Limb (tissue), 2 donors: ENCODE measurements at regions not wholly inside any gene's neighbourhood (a gene's known extent, or its start where the extent isn't known, plus 50 kb on each side); places are given as distances from the start of the nearest gene placed in this dataset.

Source experiments
- DNase-seq, 2 donors: peaks; one replicate each; pipeline ENCODE4 v3.0.0-alpha.2; 2016; ENCODE audit errors: extremely low spot score in 2 of 2

DNA sequence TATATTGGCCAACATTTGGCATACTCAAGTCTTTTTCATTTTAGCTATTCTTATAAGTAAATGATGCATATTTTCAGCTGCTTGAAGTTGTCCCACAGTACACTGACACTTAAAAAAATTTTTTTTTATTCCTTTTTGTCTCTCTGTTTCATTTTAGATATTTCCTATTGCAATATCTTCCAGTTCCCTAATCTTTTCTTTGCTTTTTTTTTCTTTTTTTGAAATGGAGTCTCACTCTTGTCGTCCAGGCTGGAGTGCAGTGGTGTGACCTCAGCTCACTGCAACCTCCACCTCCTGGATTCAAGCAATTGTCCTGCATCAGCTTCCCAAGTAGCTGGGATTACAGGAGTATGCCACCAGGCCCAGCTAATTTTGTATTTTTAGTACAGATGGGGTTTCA lies 217.4 kb upstream of the KRR1 start:
- DNase-seq: no peak

DNA sequence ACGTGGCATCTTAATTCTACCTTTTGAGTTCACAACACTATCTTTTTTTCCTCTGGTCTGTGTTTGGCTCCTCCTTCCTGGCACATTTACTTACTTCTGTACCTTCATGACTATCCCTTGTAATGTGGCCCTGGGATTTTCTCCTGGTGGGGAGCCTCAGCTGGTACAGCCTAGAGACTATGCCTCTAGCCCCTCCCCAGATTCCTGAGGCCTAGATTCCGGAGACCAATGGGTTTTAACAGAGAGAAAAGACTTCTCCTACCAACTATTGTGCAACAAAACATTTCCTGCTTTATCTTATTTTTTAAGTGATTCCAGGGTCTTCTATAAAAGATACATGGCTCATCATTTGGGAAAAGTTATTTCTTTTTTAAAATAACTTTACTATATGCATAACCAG lies 216.2 kb upstream of the KRR1 start:
- DNase-seq: no peak

DNA sequence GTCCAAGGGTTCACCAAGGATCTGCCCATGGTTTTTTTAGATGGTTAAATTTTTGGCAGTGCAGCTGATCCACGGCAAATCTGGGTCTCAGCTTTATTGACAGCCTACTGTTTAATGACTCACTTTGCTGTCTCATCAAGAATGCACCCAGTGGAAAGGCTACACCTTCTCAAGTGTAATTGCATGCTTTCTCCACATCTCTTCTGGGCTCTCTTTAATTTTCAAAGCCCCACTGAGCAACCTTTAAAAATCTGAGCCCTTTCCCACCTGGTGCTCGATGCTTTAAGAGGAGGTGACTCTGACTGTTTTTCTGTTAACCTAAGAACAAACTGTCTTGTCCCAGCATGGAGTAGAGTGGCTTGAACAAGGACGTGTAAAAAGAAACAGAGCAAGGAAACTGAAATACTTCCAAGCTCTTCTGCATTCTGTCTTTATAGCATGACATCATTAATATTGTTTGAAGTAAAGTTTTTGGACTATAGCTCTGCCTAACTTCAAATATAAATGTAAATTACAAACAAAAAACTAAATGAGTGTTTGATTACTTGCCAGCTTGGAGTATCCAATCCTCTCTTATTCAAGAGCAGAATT lies 214.2 kb upstream of the KRR1 start:
- DNase-seq: peak in 1 of 2 donors; percentile 43

DNA sequence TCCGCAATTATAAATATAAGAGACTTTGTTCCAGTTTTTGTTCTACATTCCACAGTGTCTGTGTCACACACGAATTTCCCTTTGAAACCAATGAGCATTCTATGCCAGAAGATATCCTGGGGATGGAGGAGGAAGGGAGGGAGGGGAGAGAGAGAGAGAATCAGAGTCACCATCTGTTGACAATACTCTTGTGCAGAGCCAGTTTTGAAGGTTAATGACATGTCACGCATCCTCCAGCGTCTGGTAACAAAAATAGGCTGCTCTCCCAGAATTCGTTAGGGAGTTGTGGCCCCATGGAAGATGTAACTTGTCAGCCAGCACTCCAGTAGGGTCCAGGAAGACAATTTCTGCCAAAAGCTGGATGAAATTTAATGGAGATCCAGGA lies 213.5 kb upstream of the KRR1 start:
- peak; percentile 58 to 88 for DNase-seq

DNA sequence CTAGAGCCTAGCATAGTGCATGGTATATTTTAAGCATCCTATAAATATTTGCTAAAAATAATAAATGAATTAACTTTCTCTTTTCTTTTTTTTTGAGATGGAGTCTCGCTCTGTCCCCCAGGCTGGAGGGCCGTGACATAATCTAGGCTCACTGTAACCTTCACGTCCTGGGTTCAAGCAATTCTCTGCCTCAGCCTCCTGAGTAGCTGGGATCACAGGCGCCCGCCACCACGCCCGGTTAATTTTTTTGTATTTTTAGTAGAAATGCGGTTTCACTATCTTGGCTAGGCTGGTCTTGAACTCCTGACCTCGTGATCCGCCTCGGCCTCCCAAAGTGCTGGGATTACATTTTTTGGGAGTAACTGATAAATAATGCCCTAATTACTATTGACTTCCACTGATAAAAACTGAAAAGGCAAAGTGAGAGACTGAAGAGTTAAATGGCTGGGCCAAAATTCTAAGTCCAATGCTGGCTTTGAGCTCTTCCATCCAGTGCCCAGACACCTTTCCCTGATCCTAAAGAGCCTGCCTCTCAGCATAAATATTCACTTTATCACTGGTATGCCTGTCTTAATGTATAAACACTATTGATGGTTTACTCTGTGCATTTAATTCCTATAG lies 213.0 kb upstream of the KRR1 start:
- no peak for DNase-seq

DNA sequence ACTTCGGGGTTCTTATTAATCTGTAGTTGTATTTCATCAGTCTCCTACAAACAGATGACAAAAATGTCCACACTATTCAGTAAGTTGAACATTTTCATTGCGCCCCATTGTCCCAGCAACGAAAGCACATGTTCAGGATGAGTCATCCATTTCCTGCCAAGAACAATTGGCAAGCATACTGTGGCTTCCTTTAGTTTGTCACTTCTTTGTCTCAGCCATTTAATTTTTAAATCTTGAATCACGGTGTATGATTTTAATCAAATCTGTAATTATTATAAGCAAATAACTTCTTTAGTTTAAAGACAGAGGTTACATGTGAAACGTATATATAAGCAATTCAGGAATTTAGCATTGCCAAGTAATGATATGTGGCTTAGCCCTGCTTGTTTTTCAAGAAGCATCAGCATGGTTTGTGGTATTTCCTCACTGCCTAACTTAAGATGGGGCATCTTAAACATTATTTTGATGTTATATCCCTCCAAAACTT lies 211.3 kb upstream of the KRR1 start:
- DNase-seq: peak in 1 of 2 donors; percentile 77

DNA sequence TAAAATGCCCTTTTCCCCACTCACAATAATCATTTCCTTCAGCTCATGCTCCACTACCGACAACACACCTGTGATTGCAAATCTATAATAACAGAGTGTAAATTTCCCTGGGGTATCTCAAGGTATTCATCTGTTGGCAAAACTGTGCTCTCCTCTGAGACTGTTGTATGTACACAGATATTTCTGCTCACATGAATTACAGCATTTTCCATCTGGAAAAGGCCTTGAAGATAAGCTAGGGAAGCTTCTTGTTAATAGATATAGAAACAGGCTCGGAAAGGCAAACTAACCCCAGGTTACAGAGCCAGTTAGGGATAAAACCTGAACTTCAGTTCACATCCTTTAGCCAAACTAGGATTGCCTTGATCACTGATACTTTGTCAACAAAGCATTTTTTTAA lies 210.4 kb upstream of the KRR1 start:
- DNase-seq: no peak

DNA sequence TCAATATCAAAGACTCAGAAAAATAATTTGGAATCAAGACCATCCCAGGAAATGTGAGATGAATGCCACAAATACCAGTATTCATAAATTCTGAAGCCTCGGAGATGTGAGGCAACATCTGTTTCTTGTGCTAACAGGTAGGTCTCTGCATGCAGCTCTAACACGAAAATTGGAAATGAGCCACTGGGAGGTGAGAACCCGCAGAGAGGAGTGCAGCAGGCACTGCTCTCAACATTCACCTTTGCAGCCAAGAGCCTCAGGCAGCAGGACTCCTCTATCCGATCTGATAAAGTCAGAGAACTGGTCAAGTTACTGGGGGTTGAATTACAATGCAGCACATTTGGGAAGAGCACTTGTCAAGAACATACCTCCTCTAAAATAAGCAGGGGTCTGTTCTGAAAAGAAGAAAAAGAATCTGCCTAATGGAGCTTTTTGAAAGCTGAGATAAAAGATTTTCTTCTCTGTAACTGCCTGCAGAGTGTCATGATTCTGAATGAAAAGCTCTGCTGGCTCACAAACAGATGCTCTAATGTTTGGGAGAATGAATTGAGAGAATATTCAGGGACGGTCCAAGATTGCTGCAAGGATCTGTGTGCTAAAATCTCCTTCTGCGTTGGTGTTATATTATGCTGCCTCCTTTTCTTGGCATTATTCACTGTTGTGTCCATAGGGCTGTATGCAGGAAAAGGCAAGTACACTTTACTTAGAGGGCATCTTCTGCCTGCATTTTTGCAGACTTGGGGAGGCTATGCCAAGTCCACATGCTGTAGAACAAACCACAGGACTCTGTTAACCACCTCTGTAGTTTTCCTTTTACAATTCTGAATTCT lies 209.6 kb upstream of the KRR1 start:
- DNase-seq: peak in 1 of 2 donors; percentile 24

DNA sequence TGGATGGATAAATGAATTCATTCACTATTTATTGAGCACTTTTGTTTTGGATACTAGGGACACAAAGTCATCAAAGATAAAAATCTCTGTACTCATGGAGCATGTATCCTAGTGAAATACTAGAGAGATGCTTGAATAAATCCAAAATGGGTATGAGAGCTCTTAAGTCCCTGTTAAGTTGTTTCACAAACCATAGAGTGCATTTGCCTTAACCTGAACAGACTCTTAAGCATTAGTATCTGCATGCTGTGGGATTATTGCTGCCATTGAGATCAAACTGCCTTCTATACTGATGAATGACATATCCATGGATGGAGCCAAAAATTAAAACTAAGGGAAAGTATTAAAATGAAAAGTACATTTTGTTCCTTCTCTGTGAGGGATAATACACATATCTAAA lies 206.5 kb upstream of the KRR1 start:
- no peak for DNase-seq

DNA sequence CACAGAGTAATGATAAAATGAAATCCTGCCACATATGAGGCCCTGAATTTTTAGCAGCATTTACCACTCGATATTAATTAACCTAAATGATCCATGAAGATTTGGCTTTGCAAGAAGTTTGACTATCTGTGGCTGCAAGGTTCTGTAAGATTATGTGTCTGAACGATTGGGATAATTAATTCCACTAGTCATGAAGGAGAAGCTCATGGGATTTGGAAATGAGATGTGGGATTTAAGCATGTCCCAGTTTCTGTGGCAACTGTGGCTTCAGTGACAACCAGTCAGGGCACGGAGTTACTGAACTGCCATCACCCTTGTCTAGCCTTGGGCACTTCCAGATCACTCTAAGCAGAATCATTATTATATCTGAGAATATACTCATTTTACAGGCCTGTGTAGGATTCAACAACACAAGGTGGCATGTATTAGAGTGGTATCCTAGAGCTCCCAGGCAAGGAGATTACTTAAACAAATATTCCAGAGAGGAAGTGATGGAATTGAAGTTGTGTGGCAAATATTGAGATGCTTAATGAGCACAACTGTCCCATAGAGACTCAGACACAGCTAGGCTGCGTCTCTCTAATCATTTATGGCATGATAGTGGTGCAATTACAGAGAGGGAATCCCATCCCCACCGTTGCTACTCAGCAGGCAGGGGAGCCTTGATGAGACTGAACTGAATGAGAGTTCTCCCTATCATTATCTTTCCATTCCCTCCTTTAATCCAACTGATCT lies 205.0 kb upstream of the KRR1 start:
- no peak for DNase-seq

DNA sequence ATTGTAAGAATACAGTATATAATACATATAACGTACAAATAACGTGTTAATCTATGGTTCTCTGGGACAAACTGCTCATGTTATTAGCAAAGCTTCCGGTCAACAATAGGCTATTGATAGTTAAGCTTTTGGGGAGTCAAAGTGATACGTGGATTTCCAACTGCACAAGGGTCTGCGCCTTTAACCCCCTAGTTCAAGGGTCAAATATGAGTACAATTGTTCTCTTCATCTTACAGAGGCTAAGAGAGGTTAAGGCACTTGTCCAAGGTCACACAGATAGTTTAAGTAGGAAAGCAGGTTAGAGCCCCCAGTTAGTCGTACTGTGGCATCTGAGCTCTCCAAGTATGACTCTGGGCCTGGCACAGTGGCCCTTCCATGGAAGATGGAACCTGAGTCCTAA lies 204.3 kb upstream of the KRR1 start:
- no peak for DNase-seq

DNA sequence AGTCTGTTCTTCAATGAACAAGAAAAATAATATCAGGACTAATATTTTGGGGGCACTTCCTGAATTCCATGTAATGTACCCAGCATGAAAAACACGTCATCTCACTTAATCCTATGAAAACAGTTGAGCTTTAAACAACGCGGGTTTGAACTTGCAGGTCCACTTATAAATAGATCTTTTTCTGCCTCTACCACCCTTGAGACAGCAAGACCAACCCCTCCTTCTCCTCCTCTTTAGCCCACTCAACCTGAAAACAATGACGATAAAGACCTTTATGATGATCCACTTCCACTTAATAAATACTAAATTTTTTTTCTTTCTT lies 203.9 kb upstream of the KRR1 start:
- no peak for DNase-seq

DNA sequence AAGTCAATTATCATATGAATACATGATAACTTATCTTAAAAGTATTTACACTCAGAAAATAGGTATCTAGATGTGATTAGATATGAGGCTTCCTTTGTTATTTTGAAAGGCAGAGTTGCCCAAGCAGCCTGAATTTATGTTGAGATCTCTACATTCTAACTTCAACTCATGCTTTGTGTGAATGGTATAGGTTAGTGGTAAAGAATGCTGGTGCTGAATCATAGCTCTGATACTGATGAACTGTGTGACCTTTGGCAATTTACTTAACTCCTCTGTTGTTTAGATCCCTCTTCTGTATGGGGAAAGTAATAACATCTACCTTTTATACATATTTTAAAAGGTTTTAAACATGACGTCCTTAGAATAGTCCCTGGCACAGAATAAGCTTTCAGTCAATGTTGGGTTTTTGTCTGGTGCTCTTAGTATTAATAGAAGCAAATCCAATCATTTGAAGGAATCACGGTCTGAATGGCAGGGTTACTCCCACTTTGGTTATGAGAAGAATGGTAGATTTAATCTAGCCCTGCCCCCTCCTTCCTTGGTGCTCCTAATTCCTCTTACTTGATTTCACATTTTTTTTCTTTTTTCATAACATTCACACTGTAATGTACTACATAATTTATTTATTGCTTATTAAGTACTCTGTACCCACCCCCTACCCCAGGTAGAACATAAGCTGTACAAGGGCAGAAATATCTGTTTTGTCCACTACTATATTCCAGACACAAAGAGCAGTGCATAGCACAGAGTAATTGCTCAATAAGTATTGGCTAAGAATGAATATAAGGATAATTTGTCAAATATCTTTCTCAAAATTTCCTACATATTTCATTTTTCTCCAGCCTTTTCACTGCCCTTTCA lies 203.3 kb upstream of the KRR1 start:
- DNase-seq: no peak

DNA sequence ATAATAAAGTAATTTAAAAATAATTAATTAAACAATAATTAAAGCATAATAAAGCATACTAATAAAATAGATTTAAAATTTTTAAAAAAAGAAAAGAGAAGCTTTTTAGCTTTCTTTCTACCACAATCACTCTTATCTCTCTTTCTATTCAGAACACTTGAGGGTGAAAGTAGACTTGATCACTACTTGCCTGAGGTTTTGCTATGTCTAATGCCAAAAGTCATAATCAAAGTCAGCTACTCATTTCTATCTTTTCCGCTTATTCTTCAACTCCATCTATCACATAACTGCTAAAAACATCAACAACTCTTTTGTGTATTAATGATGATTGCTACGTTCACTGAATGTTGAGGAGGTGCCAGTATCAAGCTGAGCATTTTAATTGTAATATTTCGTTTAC lies 202.0 kb upstream of the KRR1 start:
- DNase-seq: no peak

DNA sequence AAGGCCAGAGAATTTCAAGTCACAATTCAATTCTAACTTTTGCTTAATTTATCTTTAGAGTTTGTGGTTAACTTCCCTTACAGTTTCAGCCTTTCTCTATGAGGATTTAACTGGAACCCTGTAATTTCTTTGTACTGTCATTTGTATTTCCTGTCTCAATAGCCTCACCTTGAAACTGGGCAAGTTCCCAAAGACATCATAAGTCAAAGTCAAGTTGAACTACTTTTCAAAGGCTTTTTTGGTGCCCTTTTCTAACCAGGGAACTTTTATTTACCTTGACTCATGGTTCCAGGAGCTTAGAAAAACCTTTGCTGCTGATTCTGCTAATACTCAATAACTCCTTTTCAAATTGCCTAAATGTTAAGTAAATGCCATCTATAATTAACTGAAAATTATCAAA lies 200.8 kb upstream of the KRR1 start:
- DNase-seq: no peak

DNA sequence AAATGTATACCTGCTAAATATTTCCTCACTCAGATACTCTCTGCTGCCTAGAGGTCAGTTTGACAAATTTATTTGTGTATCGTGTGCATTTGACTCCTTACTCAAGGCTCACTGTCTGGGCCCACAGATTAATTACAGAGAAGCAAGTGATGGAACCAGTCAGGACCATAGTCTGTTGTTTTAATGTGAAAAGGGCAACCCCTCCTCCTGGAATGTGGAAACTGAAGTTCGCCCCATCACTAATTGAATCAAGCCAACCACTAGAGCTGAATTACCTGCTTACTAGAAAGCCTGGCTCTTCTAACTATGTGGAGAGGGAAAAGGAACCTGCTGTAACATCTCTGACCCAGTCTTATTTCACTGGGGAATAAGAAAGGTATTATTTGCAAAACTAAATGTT lies 199.9 kb upstream of the KRR1 start:
- DNase-seq: no peak

DNA sequence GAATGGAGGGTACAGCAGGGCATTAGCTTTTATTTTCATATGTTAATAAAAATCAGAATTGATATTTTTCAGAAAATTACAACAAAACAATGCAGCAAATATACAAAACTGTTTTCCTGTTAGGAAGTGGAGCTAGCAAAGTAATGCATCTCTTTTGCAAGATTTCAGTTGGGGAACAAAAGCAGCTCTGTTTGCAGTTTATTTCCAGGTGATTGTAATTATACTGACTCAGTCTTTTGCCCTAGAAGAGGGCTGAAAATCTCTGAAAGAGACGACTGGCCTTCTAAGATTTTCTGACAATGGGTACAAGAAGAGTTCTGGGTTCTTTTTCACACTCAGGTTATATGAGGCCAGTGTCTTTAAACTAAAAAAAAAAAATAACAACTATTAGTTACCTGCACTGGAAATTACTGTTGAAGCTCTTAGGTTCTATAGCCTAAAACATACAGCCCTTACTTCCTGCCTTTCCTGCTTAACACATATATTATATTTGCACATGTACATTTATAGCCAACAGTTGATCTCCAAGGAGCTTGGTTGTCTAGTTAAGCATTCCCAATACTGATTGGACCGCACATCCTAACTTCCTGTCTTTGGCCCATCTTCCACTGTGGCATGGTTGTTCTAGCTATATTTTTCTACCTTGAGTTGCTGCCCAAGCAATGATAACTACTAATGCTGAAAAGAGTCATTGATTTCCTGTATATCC lies 199.1 kb upstream of the KRR1 start:
- no peak for DNase-seq

DNA sequence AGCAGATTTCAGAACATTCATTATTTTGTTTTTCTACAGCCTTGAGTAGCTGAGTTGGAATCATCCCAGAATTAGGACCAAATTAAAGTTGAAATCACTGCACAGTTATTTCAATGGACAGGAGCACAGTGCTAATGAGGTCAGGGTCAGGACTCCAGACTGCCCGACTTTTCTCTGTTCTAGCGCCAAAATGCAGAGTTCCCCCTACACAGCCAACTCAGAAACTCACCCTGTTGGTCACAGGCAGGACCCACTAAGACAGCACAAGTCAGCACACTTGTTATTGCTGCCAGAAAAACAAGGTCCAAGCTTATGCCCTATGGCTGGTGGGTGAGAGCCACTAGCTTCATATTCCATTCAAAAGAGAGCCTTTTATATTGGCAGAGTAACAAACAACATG lies 198.1 kb upstream of the KRR1 start:
- no peak for DNase-seq

DNA sequence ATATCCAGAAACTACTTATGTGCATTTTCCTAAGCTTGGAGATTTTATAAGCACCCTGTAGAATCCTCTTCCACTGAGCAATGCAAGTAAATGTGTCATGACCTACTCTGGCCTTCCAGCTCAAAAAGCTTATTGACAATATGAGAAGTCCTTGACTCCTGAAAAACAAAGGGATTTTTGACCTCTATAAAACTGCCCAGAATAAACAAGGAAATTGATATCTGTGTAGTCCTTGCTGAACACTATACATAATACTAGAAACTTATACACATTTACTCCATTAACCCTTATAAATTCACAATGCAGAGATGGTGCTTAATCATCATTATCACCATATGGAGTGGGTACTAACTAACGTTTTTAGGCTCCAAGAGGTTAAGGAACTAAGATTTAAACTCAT lies 197.4 kb upstream of the KRR1 start:
- no peak for DNase-seq

DNA sequence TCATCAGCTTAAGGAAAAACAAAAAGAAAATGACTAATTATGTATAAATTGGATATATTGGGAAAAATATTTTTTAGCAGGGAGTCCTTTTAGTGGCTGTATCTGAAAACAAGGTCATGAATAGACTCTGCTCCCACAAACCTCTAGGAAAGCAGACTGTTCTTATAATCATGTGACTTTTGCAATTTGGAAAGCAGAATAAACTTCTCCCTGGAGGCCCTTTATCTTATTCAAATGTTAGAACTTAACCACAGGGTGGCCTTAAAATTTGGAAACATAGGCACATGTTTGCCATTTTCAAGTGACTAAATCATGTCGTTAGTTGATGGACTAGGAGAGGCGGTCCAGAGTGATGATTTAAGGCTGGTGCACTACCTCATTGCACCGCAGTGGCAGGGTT lies 196.6 kb upstream of the KRR1 start:
- no peak for DNase-seq
